GM10248 (cell line): ENCODE measurements at regions not wholly inside any gene's neighbourhood (a gene's known extent, or its start where the extent isn't known, plus 50 kb on each side); places are given as distances from the start of the nearest gene placed in this dataset.

Experiments
- CTCF ChIA-PET: fragments of 300-600 bp; sonication (Branson Sonifier 250); formaldehyde crosslinking; extraction: SDS; loops from one replicate; lab custom pipeline; 2021; ENCODE audit warnings: antibody characterized with exemption; lab: Yijun Ruan, JAX
- POLR2A ChIA-PET: fragments of 350-650 bp; sonication (Branson Sonifier 250); formaldehyde crosslinking; extraction: SDS; loops from one replicate; lab custom pipeline; 2020; ENCODE audit warnings: antibody characterized with exemption; lab: Yijun Ruan, JAX
- DNase-seq: peaks from one replicate; pipeline ENCODE4 v3.0.0; 2012; ENCODE audit errors: extremely low spot score
- TF ChIP-seq, protein P1 (sequence below): IDR thresholded peaks from 2 replicates; pipeline ENCODE4 v1.5.1; 2012; ENCODE audit warnings: mild to moderate bottlenecking, low read depth; ENCODE audit errors: extremely low read depth, missing control alignments, control extremely low read depth

DNA sequence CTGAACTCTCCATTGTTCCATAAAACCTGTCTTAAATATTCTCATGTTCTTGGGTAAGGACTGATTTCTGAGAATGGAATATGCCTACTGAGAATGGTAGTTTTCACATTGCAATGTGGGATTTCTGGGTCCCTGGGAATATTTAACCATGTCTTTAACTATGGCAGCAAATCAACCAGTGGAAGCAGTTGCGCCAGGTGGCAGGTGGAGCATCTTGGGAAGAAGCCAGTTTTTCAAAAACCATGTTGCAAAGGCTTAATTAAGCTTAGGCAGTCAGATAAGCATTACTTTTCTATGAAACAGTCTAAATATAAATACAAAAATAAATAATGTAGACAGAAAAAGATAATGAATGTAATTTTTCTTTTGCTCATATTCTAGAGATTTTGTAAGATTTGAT is 448.1 kb downstream of the ADAMTS20 start:
- ChIA-PET POLR2A (no interaction called here), CTCF (interaction anchor here (1.5 to 2.1 kb wide), 2 partner anchors 12 to 15 kb away, joined by 3 to 5 read pairs; no protein-coding TSS in a partner anchor)
- TF ChIP-seq, protein P1, sequence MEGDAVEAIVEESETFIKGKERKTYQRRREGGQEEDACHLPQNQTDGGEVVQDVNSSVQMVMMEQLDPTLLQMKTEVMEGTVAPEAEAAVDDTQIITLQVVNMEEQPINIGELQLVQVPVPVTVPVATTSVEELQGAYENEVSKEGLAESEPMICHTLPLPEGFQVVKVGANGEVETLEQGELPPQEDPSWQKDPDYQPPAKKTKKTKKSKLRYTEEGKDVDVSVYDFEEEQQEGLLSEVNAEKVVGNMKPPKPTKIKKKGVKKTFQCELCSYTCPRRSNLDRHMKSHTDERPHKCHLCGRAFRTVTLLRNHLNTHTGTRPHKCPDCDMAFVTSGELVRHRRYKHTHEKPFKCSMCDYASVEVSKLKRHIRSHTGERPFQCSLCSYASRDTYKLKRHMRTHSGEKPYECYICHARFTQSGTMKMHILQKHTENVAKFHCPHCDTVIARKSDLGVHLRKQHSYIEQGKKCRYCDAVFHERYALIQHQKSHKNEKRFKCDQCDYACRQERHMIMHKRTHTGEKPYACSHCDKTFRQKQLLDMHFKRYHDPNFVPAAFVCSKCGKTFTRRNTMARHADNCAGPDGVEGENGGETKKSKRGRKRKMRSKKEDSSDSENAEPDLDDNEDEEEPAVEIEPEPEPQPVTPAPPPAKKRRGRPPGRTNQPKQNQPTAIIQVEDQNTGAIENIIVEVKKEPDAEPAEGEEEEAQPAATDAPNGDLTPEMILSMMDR: no peak
- DNase-seq: no peak

DNA sequence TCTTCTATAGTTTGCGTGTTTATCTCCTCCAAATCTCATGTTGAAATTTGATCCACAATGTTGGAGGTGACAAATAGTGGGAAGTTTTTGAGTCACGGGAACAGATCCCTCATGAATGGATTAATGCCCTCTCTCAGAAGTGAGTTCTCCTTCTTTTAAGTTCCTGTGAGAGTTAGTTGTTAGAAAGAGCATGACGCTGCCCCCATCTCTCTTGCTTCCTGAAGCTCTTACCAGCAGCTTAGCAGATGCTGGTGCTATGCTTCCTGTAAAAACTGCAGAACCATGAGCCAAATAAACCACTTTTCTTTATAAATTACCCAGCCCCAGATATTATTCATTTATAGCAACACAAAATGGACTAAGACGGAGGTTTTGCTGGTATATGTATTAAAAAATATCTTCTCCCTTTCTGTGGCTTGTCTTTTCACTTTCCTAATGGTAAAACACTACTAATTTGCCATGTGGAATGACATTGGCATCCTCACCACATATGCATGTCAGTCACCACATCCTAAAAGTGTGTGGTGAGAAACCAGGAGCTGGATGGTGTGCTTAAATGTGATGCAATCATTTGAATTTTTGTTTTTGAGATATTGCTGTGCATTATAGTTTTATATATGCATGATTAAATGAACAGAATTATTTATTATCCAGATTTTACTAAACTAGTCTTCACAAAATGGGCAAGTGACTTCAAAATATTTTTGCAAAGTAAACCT is 449.3 kb downstream of the ADAMTS20 start:
- POLR2A ChIA-PET: no interaction called here
- CTCF ChIA-PET: no interaction called here

DNA sequence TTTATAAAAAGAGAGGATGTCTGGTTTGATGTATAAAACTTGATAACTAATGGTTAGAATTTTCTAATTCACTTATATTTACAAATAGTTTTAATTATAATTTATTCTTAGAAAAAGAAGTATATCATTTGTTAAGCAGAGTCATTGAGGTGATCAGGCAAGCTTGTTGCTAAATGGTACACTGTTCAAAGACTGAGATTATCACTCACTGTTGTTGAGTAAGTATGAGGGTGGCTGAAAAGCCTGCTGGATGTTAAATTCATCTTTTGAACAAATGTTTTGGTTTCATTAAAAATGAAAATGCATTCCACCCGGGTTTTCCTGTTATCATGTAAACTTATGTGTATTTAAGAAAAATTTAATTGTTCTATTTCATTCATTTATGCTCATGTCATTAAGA is 451.8 kb downstream of the ADAMTS20 start:
- TF ChIP-seq, protein P1: no peak
- POLR2A ChIA-PET: no interaction called here
- DNase-seq: no peak
- CTCF ChIA-PET: no interaction called here

More for the DNA sequence above, 449.3 kb downstream of the ADAMTS20 start:
- TF ChIP-seq, protein P1: no peak
- DNase-seq: no peak

DNA sequence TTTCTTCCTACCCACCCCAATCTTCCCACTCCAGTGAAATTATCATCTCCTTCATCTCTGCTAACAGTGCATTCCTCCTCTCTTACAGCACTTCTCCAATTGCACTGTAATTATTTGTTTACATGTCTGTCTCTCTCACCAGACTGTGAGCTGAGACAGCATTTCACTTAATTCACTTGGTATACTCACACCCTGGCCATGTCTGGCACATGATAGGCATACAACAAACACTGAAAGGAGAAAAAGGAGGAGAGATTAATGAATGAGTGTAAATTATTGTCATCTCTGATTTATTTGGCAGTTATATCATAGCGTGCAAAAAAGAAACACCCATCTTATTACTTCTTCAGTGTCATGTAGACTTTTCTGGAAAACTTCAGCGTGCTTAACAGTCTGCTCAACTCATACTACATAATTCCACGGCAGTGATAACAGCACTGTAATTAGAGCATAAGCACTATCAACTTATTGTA is 452.3 kb downstream of the ADAMTS20 start:
- TF ChIP-seq, protein P1: no peak
- POLR2A ChIA-PET: no interaction called here
- CTCF ChIA-PET: interaction anchor here (0.9 kb wide), 1 partner anchor 12 kb away, joined by 3 read pairs; no protein-coding TSS in a partner anchor
- no peak for DNase-seq

DNA sequence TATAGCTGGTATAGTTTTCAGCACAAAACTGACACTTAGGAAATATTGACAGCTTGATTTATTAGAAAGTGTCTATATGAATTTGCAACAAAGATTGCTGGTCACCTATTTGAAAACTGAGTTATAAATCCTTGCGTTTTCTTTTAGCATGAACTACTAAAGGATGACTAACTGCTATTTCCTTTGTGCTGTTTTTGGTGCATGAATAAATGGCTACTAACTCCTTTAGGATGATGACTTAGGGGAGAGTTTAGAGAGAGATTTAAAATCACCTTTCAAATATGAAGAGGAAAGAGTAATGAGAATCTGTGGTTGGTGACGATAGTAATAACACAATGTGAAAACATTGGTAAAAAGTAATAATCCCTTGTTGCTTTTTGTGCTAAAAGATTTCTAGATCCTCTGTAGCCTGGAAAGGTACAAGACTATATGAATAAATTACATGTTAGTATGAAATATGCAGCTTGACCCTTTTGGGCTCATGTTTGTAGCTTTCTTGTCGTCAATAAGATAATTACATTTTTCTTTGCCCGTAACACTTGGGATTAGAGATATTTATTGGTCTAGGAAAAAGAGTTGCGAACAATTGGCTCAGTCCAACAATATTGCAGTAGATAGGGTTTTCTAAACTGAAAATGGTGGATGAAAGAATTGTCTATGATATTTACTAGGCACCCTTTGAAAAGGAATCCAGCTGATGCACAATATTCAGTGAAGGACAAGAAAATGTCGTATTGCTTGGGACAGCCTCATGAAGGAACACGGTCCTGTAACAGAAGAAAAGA is 453.0 kb downstream of the ADAMTS20 start:
- ChIA-PET POLR2A (no interaction called here), CTCF (interaction anchor here (0.9 kb wide), 1 partner anchor 12 kb away, joined by 3 read pairs; no protein-coding TSS in a partner anchor)
- DNase-seq: no peak
- TF ChIP-seq, protein P1: no peak

DNA sequence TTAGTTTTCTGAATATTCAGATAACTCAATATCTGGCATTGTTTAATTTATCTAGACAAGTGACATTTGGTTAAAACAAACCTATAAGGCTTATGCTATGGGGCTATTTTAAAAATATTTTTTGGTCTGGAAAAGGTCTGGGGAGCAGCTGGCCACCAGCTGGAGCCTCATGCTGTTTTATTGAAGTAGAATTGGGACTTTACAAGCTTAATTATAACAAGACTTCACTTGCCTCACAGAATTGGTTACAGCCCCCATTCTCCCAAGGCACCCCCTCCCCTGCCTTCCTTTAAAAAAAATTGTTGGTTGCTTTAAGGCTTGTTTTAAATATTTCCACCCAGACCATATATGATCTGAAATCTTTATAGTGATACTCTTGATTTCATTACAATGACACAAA is 453.9 kb downstream of the ADAMTS20 start:
- POLR2A ChIA-PET: no interaction called here
- TF ChIP-seq, protein P1: no peak
- no peak for DNase-seq
- CTCF ChIA-PET: interaction anchor here (1.0 kb wide), 1 partner anchor 15 kb away, joined by 3 read pairs; no protein-coding TSS in a partner anchor
